VCaP (cell line): ENCODE measurements at regions not wholly inside any gene's neighbourhood (a gene's known extent, or its start where the extent isn't known, plus 50 kb on each side); places are given as distances from the start of the nearest gene placed in this dataset.

ENCODE experiments used
- H3K27ac ChIP-seq: fragments of 450-650 bp; 2 replicates; pipeline ENCODE4 v1.5.1; 2017
- CTCF ChIP-seq: fragments of 450-650 bp; conservative IDR thresholded peaks from 2 replicates; pipeline ENCODE4 v1.5.1; 2017; ENCODE audit warnings: mild to moderate bottlenecking, moderate library complexity

GRCh38 chr2:175396696-175397095 is 215.2 kb upstream of the ATP5MC3 start:
- no peak overlapping the region for H3K27ac ChIP-seq
- no peak for TF ChIP-seq CTCF

- H3K27ac ChIP-seq: no peak overlapping the region
- TF ChIP-seq CTCF: no peak
These were observed 212.3 kb upstream of the ATP5MC3 start for GRCh38 chr2:175393851-175394250.

- no peak overlapping the region for H3K27ac ChIP-seq
- no peak for TF ChIP-seq CTCF
These were observed 201.8 kb upstream of the ATP5MC3 start for GRCh38 chr2:175383286-175383685.

- TF ChIP-seq CTCF: no peak
- peak overlapping the region; percentile 82 for H3K27ac ChIP-seq
These were observed 192.2 kb upstream of the ATP5MC3 start for GRCh38 chr2:175373729-175374128.

- H3K27ac ChIP-seq: peak overlapping the region; percentile 82
- TF ChIP-seq CTCF: no peak
These were observed 191.5 kb upstream of the ATP5MC3 start for GRCh38 chr2:175372704-175373701.

GRCh38 chr2:175371378-175371777 is 189.9 kb upstream of the ATP5MC3 start:
- no peak overlapping the region for H3K27ac ChIP-seq

More at GRCh38 chr2:175371378-175371777, 189.9 kb upstream of the ATP5MC3 start:
- TF ChIP-seq CTCF: no peak
